SW480 (cell line): ENCODE measurements at regions not wholly inside any gene's neighbourhood (a gene's known extent, or its start where the extent isn't known, plus 50 kb on each side); places are given as distances from the start of the nearest gene placed in this dataset.

Experiments used
- DNase-seq: peaks from one replicate; pipeline ENCODE4 v3.0.0-alpha.2; 2016; ENCODE audit warnings: low spot score

- no peak for DNase-seq
Observed at GRCh38 chr9:7946458-7946857, 146.9 kb upstream of the DMAC1 start.

GRCh38 chr9:7944572-7944971 lies 145.0 kb upstream of the DMAC1 start:
- DNase-seq, result no peak

- DNase-seq, result no peak
Observed at GRCh38 chr9:7937761-7938491, 138.3 kb upstream of the DMAC1 start.

GRCh38 chr9:7936996-7937395 lies 137.4 kb upstream of the DMAC1 start:
- DNase-seq, result no peak

- no peak for DNase-seq
Observed at GRCh38 chr9:7936163-7936562, 136.6 kb upstream of the DMAC1 start.

GRCh38 chr9:7935681-7936080 lies 136.1 kb upstream of the DMAC1 start:
- DNase-seq, result no peak

GRCh38 chr9:7932767-7933166 lies 133.2 kb upstream of the DMAC1 start:
- DNase-seq, result no peak

GRCh38 chr9:7930613-7931012 lies 131.0 kb upstream of the DMAC1 start:
- no peak for DNase-seq

- DNase-seq, result no peak
Observed at GRCh38 chr9:7921545-7922197, 122.1 kb upstream of the DMAC1 start.

- DNase-seq, result no peak
Observed at GRCh38 chr9:7912037-7912535, 112.5 kb upstream of the DMAC1 start.

- DNase-seq, result no peak
Observed at GRCh38 chr9:7910426-7911020, 110.9 kb upstream of the DMAC1 start.

- no peak for DNase-seq
Observed at GRCh38 chr9:7909537-7909936, 110.0 kb upstream of the DMAC1 start.

- DNase-seq, result no peak
Observed at GRCh38 chr9:7907551-7908337, 108.2 kb upstream of the DMAC1 start.

GRCh38 chr9:7906783-7907550 lies 107.4 kb upstream of the DMAC1 start:
- no peak for DNase-seq

- DNase-seq, result no peak
Observed at GRCh38 chr9:7901621-7902020, 102.0 kb upstream of the DMAC1 start.

- DNase-seq, result no peak
Observed at GRCh38 chr9:7900541-7900940, 101.0 kb upstream of the DMAC1 start.

- DNase-seq, result no peak
Observed at GRCh38 chr9:7899753-7900152, 100.2 kb upstream of the DMAC1 start.

- no peak for DNase-seq
Observed at GRCh38 chr9:7894231-7894630, 94.7 kb upstream of the DMAC1 start.

- DNase-seq, result no peak
Observed at GRCh38 chr9:7892975-7893374, 93.4 kb upstream of the DMAC1 start.

- DNase-seq, result no peak
Observed at GRCh38 chr9:7879551-7880245, 80.1 kb upstream of the DMAC1 start.
